H1 (cell line): ENCODE measurements at regions not wholly inside any gene's neighbourhood (a gene's known extent, or its start where the extent isn't known, plus 50 kb on each side); places are given as distances from the start of the nearest gene placed in this dataset.

Experiments used
- CHD1 ChIP-seq: IDR thresholded peaks from 2 replicates; pipeline ENCODE4 v1.6.1; 2012; ENCODE audit warnings: low read depth, low read length, improper control_type of control experiment
- CHD7 ChIP-seq: fragments of 300-600 bp; sonication (generic); IDR thresholded peaks from 2 replicates; pipeline ENCODE4 v1.7.1; 2012; ENCODE audit warnings: low read length, moderate library complexity, mild to moderate bottlenecking, inconsistent platforms; ENCODE audit not compliant: insufficient replicate concordance
- FOSL1 ChIP-seq: IDR thresholded peaks from 2 replicates; pipeline ENCODE4 v1.6.1; 2011; ENCODE audit warnings: mild to moderate bottlenecking, low read depth, low read length, moderate library complexity; ENCODE audit not compliant: insufficient read depth

- no peak for TF ChIP-seq CHD7
- TF ChIP-seq FOSL1, result no peak
- no peak for TF ChIP-seq CHD1
These were observed 340.8 kb downstream of the KLF12 start (continued) for GRCh38 chr13:73793361-73793760.
